Endothelial cell of umbilical vein (primary cell): ENCODE measurements at regions not wholly inside any gene's neighbourhood (a gene's known extent, or its start where the extent isn't known, plus 50 kb on each side); places are given as distances from the start of the nearest gene placed in this dataset.

Experiments used
- BruUV-seq: library from RNA; stranded (reverse); fragments of 400-500 nt; replicated peaks from 2 replicates; lab custom pipeline; 2021; lab: Mats Ljungman, UMichigan
- CTCF ChIA-PET: fragments of 300-600, 350-600 bp; sonication (Branson Sonifier 250); formaldehyde crosslinking; loops from one replicate; lab custom pipeline; 2021; ENCODE audit warnings: antibody characterized with exemption, inconsistent platforms; lab: Charles Lee
- POLR2A ChIA-PET: fragments of 300-600, 350-600 bp; sonication (Branson Sonifier 250); formaldehyde crosslinking; loops from one replicate; lab custom pipeline; 2021; ENCODE audit warnings: antibody characterized with exemption, inconsistent platforms; lab: Charles Lee
- DNase-seq: peaks from one replicate; pipeline ENCODE4 v3.0.0-alpha.2; 2011; ENCODE audit warnings: low read depth, low spot score
- FAIRE-seq: peaks from 2 replicates; lab custom pipeline; 2011; peaks lifted over from hg19 to GRCh38; lab: Jason Lieb, UNC
- H2AFZ ChIP-seq: 2 replicates; pipeline ENCODE4 v1.6.0; 2012; ENCODE audit warnings: low read depth, low read length, control low read depth, inconsistent platforms
- H3K27ac ChIP-seq: 2 replicates; pipeline ENCODE4 v1.5.1; 2011; ENCODE audit warnings: low read depth, mild to moderate bottlenecking, control low read depth, low read length, moderate library complexity; ENCODE audit not compliant: insufficient read depth
- H3K27me3 ChIP-seq, 2 experiments: 2 replicates each; pipeline versions ENCODE4 v1.6.0 to v1.6.1; 2011; ENCODE audit warnings: low read length in 2 of 2, mixed read lengths in 1 of 2; ENCODE audit not compliant: control insufficient read depth in 2 of 2, insufficient read depth in 2 of 2
- H3K36me3 ChIP-seq, 2 experiments: 2 replicates in 1 of 2; 3 replicates in 1 of 2; pipeline ENCODE4 v1.5.1; 2011; ENCODE audit warnings: low read length in 2 of 2, mild to moderate bottlenecking in 1 of 2, moderate library complexity in 1 of 2; ENCODE audit not compliant: control insufficient read depth in 2 of 2, insufficient read depth in 2 of 2; ENCODE audit errors: extremely low read depth in 1 of 2
- H3K4me1 ChIP-seq: 3 replicates; pipeline ENCODE4 v1.5.1; 2011; ENCODE audit warnings: mild to moderate bottlenecking, low read length; ENCODE audit not compliant: control insufficient read depth, insufficient read depth; ENCODE audit errors: extremely low read depth
- H3K4me2 ChIP-seq: 2 replicates; pipeline ENCODE4 v1.6.1; 2011; ENCODE audit warnings: low read length, control low read depth, mixed read lengths; ENCODE audit not compliant: insufficient read depth
- H3K4me3 ChIP-seq, 3 experiments: fragments of 200-600 bp in 1 of 3; sonication (generic), shearing (Covaris generic) in 1 of 3; replicated peaks in 1 of 3; 2 replicates each; pipeline ENCODE4 v1.5.1; 2011 to 2016; ENCODE audit warnings: control low read depth in 3 of 3, low read length in 3 of 3, mild to moderate bottlenecking in 2 of 3, inconsistent platforms in 1 of 3, low read depth in 1 of 3, moderate library complexity in 1 of 3; ENCODE audit not compliant: insufficient read depth in 1 of 3
- H3K79me2 ChIP-seq: 2 replicates; pipeline ENCODE4 v1.6.0; 2012; ENCODE audit warnings: low read length, inconsistent platforms; ENCODE audit not compliant: control insufficient read depth, insufficient read depth
- H3K9ac ChIP-seq: replicated peaks from 2 replicates; pipeline ENCODE3; 2011; ENCODE audit warnings: low read length, control low read depth; ENCODE audit not compliant: insufficient read depth; ENCODE audit errors: extremely low read depth
- H3K9me1 ChIP-seq: replicated peaks from 3 replicates; pipeline ENCODE4 v1.6.0; 2011; ENCODE audit warnings: mild to moderate bottlenecking, low read length; ENCODE audit not compliant: control insufficient read depth, insufficient read depth; ENCODE audit errors: extremely low read depth
- H3K9me3 ChIP-seq: replicated peaks from 2 replicates; pipeline ENCODE4 v1.5.1; 2012; ENCODE audit warnings: low read length, inconsistent platforms; ENCODE audit not compliant: control insufficient read depth, insufficient read depth
- H4K20me1 ChIP-seq: replicated peaks from 2 replicates; pipeline ENCODE3; 2011; ENCODE audit warnings: mild to moderate bottlenecking, low read length; ENCODE audit not compliant: control insufficient read depth, insufficient read depth; ENCODE audit errors: extremely low read depth
- CTCF ChIP-seq, 2 donors: IDR thresholded peaks; 1 replicate in 1 of 2; 2 replicates in 1 of 2; pipeline ENCODE4 v1.5.1; 2011; ENCODE audit warnings: low read length in 2 of 2, mild to moderate bottlenecking in 2 of 2, moderate library complexity in 2 of 2, control low read depth in 1 of 2, inconsistent platforms in 1 of 2, low read depth in 1 of 2; ENCODE audit not compliant: insufficient read depth in 1 of 2; ENCODE audit errors: extremely low read depth in 1 of 2
- EZH2 ChIP-seq: IDR thresholded peaks from 2 replicates; pipeline ENCODE4 v1.6.1; 2012; ENCODE audit warnings: borderline replicate concordance, low read depth, mild to moderate bottlenecking, moderate library complexity, low read length, inconsistent platforms; ENCODE audit not compliant: severe bottlenecking
- FOS ChIP-seq: IDR thresholded peaks from 2 replicates; pipeline ENCODE4 v1.6.1; 2011; ENCODE audit warnings: mild to moderate bottlenecking, low read length, moderate library complexity, borderline replicate concordance; ENCODE audit not compliant: insufficient read depth
- GATA2 ChIP-seq: IDR thresholded peaks from 2 replicates; pipeline ENCODE4 v1.7.0; 2011; ENCODE audit warnings: low read depth, mild to moderate bottlenecking, moderate library complexity, mixed read lengths, low read length; ENCODE audit not compliant: insufficient read length, insufficient read depth
- JUN ChIP-seq: IDR thresholded peaks from 2 replicates; pipeline ENCODE4 v1.6.1; 2011; ENCODE audit warnings: borderline replicate concordance, low read depth; ENCODE audit not compliant: insufficient read length, insufficient read depth
- MAX ChIP-seq: IDR thresholded peaks from 2 replicates; pipeline ENCODE4 v1.6.1; 2011; ENCODE audit not compliant: insufficient read depth, insufficient read length
- MYC ChIP-seq: IDR thresholded peaks from one replicate; pipeline ENCODE4 v1.6.1; 2011; ENCODE audit warnings: mild to moderate bottlenecking, low read depth, low read length
- POLR2A ChIP-seq: IDR thresholded peaks from 2 replicates; pipeline ENCODE4 v1.6.1; 2012; ENCODE audit warnings: low read depth, mild to moderate bottlenecking, control low read depth, low read length
- POLR2AphosphoS5 ChIP-seq: IDR thresholded peaks from 2 replicates; pipeline ENCODE4 v1.6.1; 2012; ENCODE audit warnings: low read depth, mild to moderate bottlenecking, control low read depth, low read length, moderate library complexity; ENCODE audit not compliant: insufficient read depth
- dilution Hi-C: fragments of 300-500 bp; cut with MboI; formaldehyde crosslinking; loops from one replicate; pipeline ENCODE4 v1.15.0; 2019; ENCODE audit warnings: low sequenced_read_pairs; ENCODE audit not compliant: extremely low pct_ligation_motif_present
- intact Hi-C: fragments of 100-400 bp; cut with micrococcal nuclease; formaldehyde crosslinking; loops from one replicate; pipeline ENCODE4 v1.10.0; 2022

- intact Hi-C loops (no loop called here), dilution Hi-C loops (no loop called here)
- no peak overlapping the region for H3K27ac ChIP-seq
- BruUV-seq: no TSS peak
- no peaks in the 10 kb centered on the region for H3K9me3 ChIP-seq
- TF ChIP-seq EZH2 (no peak), MYC (no peak), GATA2 (no peak), CTCF (IDR thresholded peaks at IDR 0.05; ENCODE audit: extremely low read depth in 1 of 2, insufficient read depth in 1 of 2, low read depth in 1 of 2, low read length in 2 of 2) (no peak), JUN (no peak)
- H3K79me2 ChIP-seq: peaks cover 55% of the 10 kb centered on the region
- FAIRE-seq: no peak
- no peak for DNase-seq
- H4K20me1 ChIP-seq: no peaks in the 10 kb centered on the region
- H3K4me1 ChIP-seq: peaks cover 21% of the 10 kb centered on the region
- H3K4me3 ChIP-seq: no peak overlapping the region
- H3K27me3 ChIP-seq: no peaks in the 10 kb centered on the region
- H2AFZ ChIP-seq: no peak overlapping the region
- CTCF ChIA-PET: interaction anchor here (1.8 kb wide), 1 partner anchor 18 kb away, joined by 7 read pairs; no protein-coding TSS in a partner anchor
- POLR2A ChIA-PET: no interaction called here
- H3K9me1 ChIP-seq: no peaks in the 10 kb centered on the region
- no peak overlapping the region for H3K9ac ChIP-seq
- H3K36me3 ChIP-seq: no peaks in the 10 kb centered on the region
- H3K4me2 ChIP-seq: no peak overlapping the region
Observed at GRCh38 chr12:124501112-124501561, 66.3 kb downstream of the NCOR2 start.

- Histone ChIP-seq H2AFZ (no peak overlapping the region), H3K36me3 (no peaks in the 10 kb centered on the region), H3K79me2 (peaks cover 47% of the 10 kb centered on the region), H3K9ac (no peak overlapping the region), H3K27me3 (no peaks in the 10 kb centered on the region), H3K9me1 (no peaks in the 10 kb centered on the region), H4K20me1 (no peaks in the 10 kb centered on the region), H3K4me2 (no peak overlapping the region), H3K4me1 (peaks cover 16% of the 10 kb centered on the region), H3K27ac (no peak overlapping the region), H3K9me3 (no peaks in the 10 kb centered on the region), H3K4me3 (no peak overlapping the region)
- dilution Hi-C loops (no loop called here), intact Hi-C loops (no loop called here)
- BruUV-seq: no TSS peak
- no peak for FAIRE-seq
- no peak for DNase-seq
- POLR2A ChIA-PET: no interaction called here
- CTCF ChIA-PET: interaction anchor here (1.0 to 1.8 kb wide), 3 partner anchors 10 to 120 kb away, joined by 3 to 7 read pairs (median 7); no protein-coding TSS in a partner anchor
- TF ChIP-seq MAX (no peak), JUN (no peak), POLR2AphosphoS5 (no peak), FOS (no peak), CTCF (IDR thresholded peaks at IDR 0.05; ENCODE audit: extremely low read depth in 1 of 2, insufficient read depth in 1 of 2, low read depth in 1 of 2, low read length in 2 of 2) (no peak), POLR2A (no peak), GATA2 (no peak), MYC (no peak), EZH2 (no peak)
Observed at GRCh38 chr12:124499898-124500244, 67.5 kb downstream of the NCOR2 start.
